GM19468 (cell line): ENCODE measurements at regions not wholly inside any gene's neighbourhood (a gene's known extent, or its start where the extent isn't known, plus 50 kb on each side); places are given as distances from the start of the nearest gene placed in this dataset.

Experiments used
- ATAC-seq: cut with Tn5 transposase; IDR thresholded peaks from one replicate; pipeline ENCODE4 v1.9.1; 2021; ENCODE audit warnings: mild to moderate bottlenecking, moderate library complexity, moderate number of reproducible peaks; ENCODE audit not compliant: unreplicated experiment; ENCODE audit errors: extremely low read depth

GRCh38 chr4:112885897-112886296 lies 163.6 kb upstream of the ANK2 start:
- no peak for ATAC-seq

GRCh38 chr4:112888622-112889021 lies 160.8 kb upstream of the ANK2 start:
- no peak for ATAC-seq

- ATAC-seq, result no peak
Measured at GRCh38 chr4:112889199-112889598, 160.3 kb upstream of the ANK2 start.

GRCh38 chr4:112889619-112890527 lies 159.6 kb upstream of the ANK2 start:
- no peak for ATAC-seq

GRCh38 chr4:112894480-112894879 lies 155.0 kb upstream of the ANK2 start:
- no peak for ATAC-seq

GRCh38 chr4:112894951-112895350 lies 154.5 kb upstream of the ANK2 start:
- ATAC-seq, result no peak

- no peak for ATAC-seq
Measured at GRCh38 chr4:112895811-112896608, 153.4 kb upstream of the ANK2 start.

- ATAC-seq, result no peak
Measured at GRCh38 chr4:112896609-112897190, 152.8 kb upstream of the ANK2 start.

GRCh38 chr4:112897543-112897942 lies 151.9 kb upstream of the ANK2 start:
- ATAC-seq, result no peak

GRCh38 chr4:112898357-112899141 lies 150.9 kb upstream of the ANK2 start:
- no peak for ATAC-seq

- ATAC-seq, result no peak
Measured at GRCh38 chr4:112900416-112900815, 149.0 kb upstream of the ANK2 start.

- no peak for ATAC-seq
Measured at GRCh38 chr4:112901962-112902411, 147.5 kb upstream of the ANK2 start.

- no peak for ATAC-seq
Measured at GRCh38 chr4:112905728-112906127, 143.7 kb upstream of the ANK2 start.

- no peak for ATAC-seq
Measured at GRCh38 chr4:112908511-112908910, 140.9 kb upstream of the ANK2 start.

- ATAC-seq, result no peak
Measured at GRCh38 chr4:112910109-112910736, 139.2 kb upstream of the ANK2 start.

- no peak for ATAC-seq
Measured at GRCh38 chr4:112916868-112917267, 132.6 kb upstream of the ANK2 start.

- ATAC-seq, result no peak
Measured at GRCh38 chr4:112923516-112923915, 125.9 kb upstream of the ANK2 start.

- ATAC-seq, result no peak
Measured at GRCh38 chr4:112926819-112927218, 122.6 kb upstream of the ANK2 start.

- no peak for ATAC-seq
Measured at GRCh38 chr4:112927544-112927943, 121.9 kb upstream of the ANK2 start.

- no peak for ATAC-seq
Measured at GRCh38 chr4:112931001-112931400, 118.5 kb upstream of the ANK2 start.
